Heart right ventricle (tissue), 16 donors: ENCODE measurements at regions not wholly inside any gene's neighbourhood (a gene's known extent, or its start where the extent isn't known, plus 50 kb on each side); places are given as distances from the start of the nearest gene placed in this dataset.

Experiments used
- ATAC-seq, 8 donors: fragments of 200-7000 bp; cut with Tn5 transposase; one replicate each; pipeline ENCODE4 v1.9.1; 2020; ENCODE audit warnings: mild to moderate bottlenecking in 8 of 8, moderate library complexity in 8 of 8, moderate number of reproducible peaks in 1 of 8
- DNase-seq, 2 donors: peaks; one replicate each; pipeline ENCODE4 v3.0.0-alpha.2; 2020
- H3K27ac ChIP-seq, 10 donors: fragments of 200-600 bp; sonication (generic) in 2 of 10; one replicate each; pipeline versions ENCODE4 v1.5.0 to v1.8.0; 2020 to 2022; ENCODE audit warnings: mild to moderate bottlenecking in 3 of 10
- H3K27me3 ChIP-seq, 7 donors: fragments of 200-600 bp; one replicate each; pipeline ENCODE4 v1.8.0; 2021 to 2022; ENCODE audit warnings: mild to moderate bottlenecking in 2 of 7
- H3K36me3 ChIP-seq, 9 donors: fragments of 200-600 bp; sonication (generic) in 1 of 9; one replicate each; pipeline versions ENCODE4 v1.5.0 to v1.8.0; 2020 to 2022; ENCODE audit warnings: mild to moderate bottlenecking in 2 of 9
- H3K4me1 ChIP-seq, 9 donors: fragments of 200-600 bp; sonication (generic) in 1 of 9; one replicate each; pipeline versions ENCODE4 v1.5.0 to v1.8.0; 2020 to 2022; ENCODE audit warnings: mild to moderate bottlenecking in 4 of 9
- H3K4me3 ChIP-seq, 10 donors: fragments of 200-600 bp; sonication (generic) in 2 of 10; one replicate each; pipeline versions ENCODE4 v1.5.0 to v1.8.0; 2020 to 2022; ENCODE audit warnings: mild to moderate bottlenecking in 7 of 10, moderate library complexity in 2 of 10
- H3K9me3 ChIP-seq, 11 donors: fragments of 200-600 bp in 10 of 11; sonication (generic) in 2 of 11; one replicate each; pipeline versions ENCODE4 v1.5.0 to v1.8.0; 2013 to 2022; ENCODE audit warnings: mild to moderate bottlenecking in 2 of 11, control low read depth in 1 of 11, moderate library complexity in 1 of 11
- WGBS, 2 donors: extraction: QIAGEN DNeasy Blood & Tissue Kit; methylation state at CpG; one replicate each; pipeline ENCODE4 v1.1.7; 2013; ENCODE audit warnings: inconsistent platforms in 1 of 2; 5-methylcytosine and 5-hydroxymethylcytosine counted together
- intact Hi-C, 10 donors: fragments of 100-400 bp; cut with DNase I; formaldehyde crosslinking; loops; one replicate each; pipeline versions ENCODE4 v1.11.1 to v1.14.2; 2022
- TF ChIP-seq, protein P1 (sequence below), 9 donors: fragments of 200-600 bp; sonication (generic) in 2 of 9; IDR thresholded peaks; one replicate each; pipeline versions ENCODE4 v1.5.0 to v1.8.0; 2021 to 2022; ENCODE audit warnings: antibody characterized with exemption in 9 of 9, mild to moderate bottlenecking in 5 of 9, moderate library complexity in 1 of 9
- donor health status: Arrhythmogenic right ventricular cardiomyopathy.
- donor health status: ischemic (EF 13 %, LVEDD 7.1; RV severe dilation, severe dysfunction).
- donor health status: healthy with polysubstance abuse.
- donor health status: DM: no; HTN: yes; CAD: no.
- donor health status: DM: no; HTN: no; CAD: no.
- donor health status: ischemic (EF 25% LVEDD 6.9; RV normal size, moderate dysfunction).
- donor health status: ischemic (EF 25% LVEDD 5.7; RV mildly dilated, moderate dysfunction).
- donor health status: healthy.
- donor health status: DM: yes; HTN: yes; CAD: no.
- donor health status: Ischemic cardiomyopathy.
- donor health status: ischemic (EF 35%, LVEDD 5.7; RV mildly dilated, moderate dysfunction).
- donor health status: nonischemic (EF 11% LVEDD 7.7; RV severe dilation, severe dysfunction).
- donor health status: DM: yes; HTN: yes; CAD: no.
- donor health status: PGD.
- donor health status: ischemic (EF 29% LVEDD 5.4; RV normal size, mild dysfunction).
- donor health status: nonischemic (EF 23%, LVEDD 6.1; RV moderate dilation, normal function).

DNA sequence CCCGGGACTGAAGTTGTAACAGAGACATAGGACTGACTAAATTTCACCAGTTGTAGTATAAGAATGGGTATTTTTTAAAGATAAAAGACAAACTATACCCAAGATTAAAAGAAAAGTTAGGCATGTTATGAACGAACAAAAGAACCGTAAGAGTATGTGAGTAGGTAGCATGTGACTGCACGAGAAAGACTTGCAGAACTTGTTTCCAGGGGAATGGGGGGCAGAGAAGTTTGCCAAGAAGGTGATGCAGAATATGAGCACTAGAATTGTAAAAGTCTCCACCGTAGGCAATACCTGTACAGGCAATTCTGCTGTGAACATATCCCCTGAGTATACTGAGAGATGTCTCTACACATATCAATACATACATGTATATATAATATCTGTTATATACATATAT is 614.7 kb downstream of the PRELID2 start:
- intact Hi-C loops: no loop called here
- ATAC-seq (no peak), DNase-seq (no peak)
- no peaks in the 10 kb centered on the region for H3K36me3 ChIP-seq
- TF ChIP-seq, protein P1, sequence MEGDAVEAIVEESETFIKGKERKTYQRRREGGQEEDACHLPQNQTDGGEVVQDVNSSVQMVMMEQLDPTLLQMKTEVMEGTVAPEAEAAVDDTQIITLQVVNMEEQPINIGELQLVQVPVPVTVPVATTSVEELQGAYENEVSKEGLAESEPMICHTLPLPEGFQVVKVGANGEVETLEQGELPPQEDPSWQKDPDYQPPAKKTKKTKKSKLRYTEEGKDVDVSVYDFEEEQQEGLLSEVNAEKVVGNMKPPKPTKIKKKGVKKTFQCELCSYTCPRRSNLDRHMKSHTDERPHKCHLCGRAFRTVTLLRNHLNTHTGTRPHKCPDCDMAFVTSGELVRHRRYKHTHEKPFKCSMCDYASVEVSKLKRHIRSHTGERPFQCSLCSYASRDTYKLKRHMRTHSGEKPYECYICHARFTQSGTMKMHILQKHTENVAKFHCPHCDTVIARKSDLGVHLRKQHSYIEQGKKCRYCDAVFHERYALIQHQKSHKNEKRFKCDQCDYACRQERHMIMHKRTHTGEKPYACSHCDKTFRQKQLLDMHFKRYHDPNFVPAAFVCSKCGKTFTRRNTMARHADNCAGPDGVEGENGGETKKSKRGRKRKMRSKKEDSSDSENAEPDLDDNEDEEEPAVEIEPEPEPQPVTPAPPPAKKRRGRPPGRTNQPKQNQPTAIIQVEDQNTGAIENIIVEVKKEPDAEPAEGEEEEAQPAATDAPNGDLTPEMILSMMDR (IDR thresholded peaks at IDR 0.05): no peak
- no peaks in the 10 kb centered on the region for H3K4me1 ChIP-seq
- H3K4me3 ChIP-seq: no peak overlapping the region
- 88 to 93% methylated on average over 5 of the region's 5 CpGs for WGBS, 2 donors
- H3K27me3 ChIP-seq: no peaks in the 10 kb centered on the region
- no peak overlapping the region for H3K27ac ChIP-seq
- H3K9me3 ChIP-seq: peaks cover 0 to 6% (median 0%) of the 10 kb centered on the region in 11 donors

DNA sequence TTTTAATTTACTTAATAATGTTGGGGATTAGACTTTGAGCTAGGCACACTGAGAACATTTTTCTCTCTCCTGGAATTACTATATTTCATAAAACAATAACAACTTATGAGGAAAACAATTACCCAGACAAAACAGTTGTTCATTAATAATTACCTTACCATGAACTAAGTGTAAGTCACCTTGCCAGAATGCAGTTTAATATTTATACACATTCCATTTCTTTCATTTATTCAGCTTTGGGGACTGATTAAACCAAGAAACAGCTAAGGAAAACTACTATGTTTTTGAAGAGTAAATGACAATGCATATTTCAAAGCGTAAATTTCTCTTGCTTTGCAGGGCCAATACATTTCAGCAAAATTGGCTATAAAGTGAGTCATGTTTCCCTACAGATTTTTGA is 616.2 kb downstream of the PRELID2 start:
- H3K4me3 ChIP-seq: no peak overlapping the region
- 85 to 96% methylated on average over 1 of the region's 1 CpG for WGBS, 2 donors
- no peaks in the 10 kb centered on the region for H3K27me3 ChIP-seq
- H3K9me3 ChIP-seq: peaks cover 0 to 20% (median 0%) of the 10 kb centered on the region in 11 donors
- intact Hi-C loops: no loop called here
- H3K36me3 ChIP-seq: no peaks in the 10 kb centered on the region
- no peak for DNase-seq
- no peak for ATAC-seq
- H3K27ac ChIP-seq: no peak overlapping the region
- TF ChIP-seq, protein P1 (IDR thresholded peaks at IDR 0.05): no peak
- H3K4me1 ChIP-seq: no peaks in the 10 kb centered on the region

DNA sequence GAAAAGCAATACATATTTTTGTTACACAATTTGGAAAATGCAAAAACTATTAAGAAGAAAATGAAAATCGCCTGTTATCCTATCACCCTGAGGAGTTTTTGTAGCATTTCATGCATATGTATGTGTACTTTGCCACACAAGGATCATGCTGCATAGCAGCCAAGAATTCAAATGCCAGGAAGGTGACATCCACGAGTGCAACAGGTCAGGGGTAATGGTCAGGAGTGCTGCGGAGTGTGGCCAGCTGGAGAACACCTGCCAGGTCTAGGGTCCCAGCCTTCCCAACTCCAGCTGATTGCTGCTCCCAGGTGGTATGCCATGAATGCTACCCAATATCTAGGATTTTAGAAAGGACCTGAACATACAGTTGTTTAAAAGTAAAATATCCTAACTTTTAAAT is 617.1 kb downstream of the PRELID2 start:
- Histone ChIP-seq H3K27ac (no peak overlapping the region), H3K4me1 (no peaks in the 10 kb centered on the region), H3K27me3 (no peaks in the 10 kb centered on the region), H3K36me3 (no peaks in the 10 kb centered on the region), H3K9me3 (peaks cover 0 to 24% (median 0%) of the 10 kb centered on the region in 11 donors), H3K4me3 (no peak overlapping the region)
- DNase-seq (no peak), ATAC-seq (no peak)
- 63% methylated on average over 3 of the region's 3 CpGs for WGBS, 2 donors
- intact Hi-C loops: no loop called here
- TF ChIP-seq, protein P1 (IDR thresholded peaks at IDR 0.05): no peak

DNA sequence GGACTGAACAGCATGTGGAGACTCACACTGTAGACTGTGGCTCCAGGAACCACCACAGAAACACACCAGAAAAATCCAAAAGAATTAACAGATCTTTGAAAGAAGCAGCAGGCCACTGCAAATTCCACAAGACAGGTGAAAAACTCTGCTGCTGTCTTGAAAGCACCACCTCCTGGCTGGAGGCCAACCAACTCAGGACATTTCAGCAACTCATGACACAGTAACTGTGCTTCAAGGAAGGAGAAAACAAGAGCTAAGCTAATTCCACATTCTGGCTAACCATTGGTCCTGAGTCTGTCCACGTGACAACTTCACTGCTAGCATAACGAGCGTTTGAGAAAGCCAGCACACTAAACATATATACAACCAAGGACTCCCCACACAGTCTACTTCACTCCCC is 625.1 kb downstream of the PRELID2 start:
- peaks cover 0 to 32% (median 0%) of the 10 kb centered on the region in 11 donors for H3K9me3 ChIP-seq
- 91 to 96% methylated on average over 3 of the region's 3 CpGs for WGBS, 2 donors
- H3K27me3 ChIP-seq: no peaks in the 10 kb centered on the region
- no peak overlapping the region for H3K27ac ChIP-seq
- H3K4me3 ChIP-seq: no peak overlapping the region
- ATAC-seq: no peak
- TF ChIP-seq, protein P1 (IDR thresholded peaks at IDR 0.05): no peak
- H3K36me3 ChIP-seq: no peaks in the 10 kb centered on the region
- intact Hi-C loops: no loop called here
- no peak for DNase-seq
- H3K4me1 ChIP-seq: no peaks in the 10 kb centered on the region
